HEK293 (cell line): ENCODE measurements at regions not wholly inside any gene's neighbourhood (a gene's known extent, or its start where the extent isn't known, plus 50 kb on each side); places are given as distances from the start of the nearest gene placed in this dataset.
A peak's percentile ranks its signal among the peaks of the same experiment; 100 is the strongest.

Experiments
- CTCF ChIA-PET: fragments of 350-600 bp; formaldehyde crosslinking; extraction: SDS; loops from one replicate; lab custom pipeline; 2021; ENCODE audit warnings: antibody characterized with exemption; lab: Yijun Ruan, JAX
- POLR2A ChIA-PET: fragments of 300-600 bp; formaldehyde crosslinking; extraction: SDS; loops from one replicate; lab custom pipeline; 2020; ENCODE audit warnings: antibody characterized with exemption, inconsistent platforms; lab: Yijun Ruan, JAX
- H3K27ac ChIP-seq: fragments of 200-500 bp; sonication (Bioruptor generic); 2 replicates; pipeline ENCODE4 v1.5.1; 2014; ENCODE audit warnings: low read depth, low read length, control low read depth, inconsistent platforms; ENCODE audit errors: extremely low read depth
- H3K36me3 ChIP-seq, 2 experiments: fragments of 200-500 bp in 1 of 2; sonication (Bioruptor generic) in 1 of 2; 1 replicate in 1 of 2; 2 replicates in 1 of 2; pipeline ENCODE4 v1.5.1; 2014 to 2017; ENCODE audit warnings: inconsistent platforms in 2 of 2, low read length in 2 of 2; ENCODE audit not compliant: control insufficient read depth in 2 of 2, insufficient read depth in 1 of 2
- H3K4me1 ChIP-seq: fragments of 200-500 bp; sonication (Bioruptor generic); 2 replicates; pipeline ENCODE4 v1.5.1; 2014; ENCODE audit warnings: mild to moderate bottlenecking, low read length, inconsistent platforms; ENCODE audit not compliant: control insufficient read depth, insufficient read depth
- H3K4me3 ChIP-seq: 2 replicates; pipeline ENCODE4 v1.5.1; 2011; ENCODE audit warnings: low read depth, mild to moderate bottlenecking, control low read depth, low read length, moderate library complexity
- H3K9me3 ChIP-seq: fragments of 200-500 bp; sonication (Bioruptor generic); 2 replicates; pipeline ENCODE4 v1.5.1; 2014; ENCODE audit warnings: low read depth, low read length, inconsistent platforms; ENCODE audit not compliant: control insufficient read depth, insufficient read depth
- HIC1 ChIP-seq: fragments of 450-650 bp; formaldehyde crosslinking; IDR thresholded peaks from 2 replicates; pipeline ENCODE4 v1.5.1; 2016; ENCODE audit warnings: missing biosample characterization, missing genetic modification characterization
- KLF16 ChIP-seq: fragments of 450-650 bp; formaldehyde crosslinking; IDR thresholded peaks from 2 replicates; pipeline ENCODE4 v1.5.1; 2017; ENCODE audit warnings: missing biosample characterization, missing genetic modification characterization
- MYNN ChIP-seq: fragments of 450-650 bp; formaldehyde crosslinking; IDR thresholded peaks from 2 replicates; pipeline ENCODE4 v1.5.1; 2016; ENCODE audit warnings: missing biosample characterization, missing genetic modification characterization, borderline replicate concordance
- TRIM28 ChIP-seq: IDR thresholded peaks from 2 replicates; pipeline ENCODE4 v1.6.1; 2011; ENCODE audit warnings: low read length, control low read depth, borderline replicate concordance
- ZNF133 ChIP-seq: fragments of 450-650 bp; formaldehyde crosslinking; IDR thresholded peaks from 2 replicates; pipeline ENCODE4 v1.5.1; 2016; ENCODE audit warnings: missing biosample characterization, missing genetic modification characterization
- ZNF138 ChIP-seq: fragments of 450-650 bp; formaldehyde crosslinking; IDR thresholded peaks from 2 replicates; pipeline ENCODE4 v1.5.1; 2016; ENCODE audit warnings: missing biosample characterization, missing genetic modification characterization, borderline replicate concordance
- ZNF146 ChIP-seq: fragments of 450-650 bp; formaldehyde crosslinking; IDR thresholded peaks from 2 replicates; pipeline ENCODE4 v1.5.1; 2016; ENCODE audit warnings: missing biosample characterization, missing genetic modification characterization
- ZNF202 ChIP-seq: fragments of 450-650 bp; formaldehyde crosslinking; IDR thresholded peaks from 2 replicates; pipeline ENCODE4 v1.5.1; 2016; ENCODE audit warnings: missing biosample characterization, missing genetic modification characterization, borderline replicate concordance
- ZNF223 ChIP-seq: fragments of 450-650 bp; formaldehyde crosslinking; IDR thresholded peaks from 2 replicates; pipeline ENCODE4 v1.5.1; 2016; ENCODE audit warnings: missing biosample characterization, missing genetic modification characterization
- ZNF302 ChIP-seq: fragments of 450-650 bp; formaldehyde crosslinking; IDR thresholded peaks from 2 replicates; pipeline ENCODE4 v1.5.1; 2016; ENCODE audit warnings: missing biosample characterization, missing genetic modification characterization, low read depth
- ZNF585B ChIP-seq: fragments of 450-650 bp; formaldehyde crosslinking; IDR thresholded peaks from 2 replicates; pipeline ENCODE4 v1.5.1; 2016; ENCODE audit warnings: missing biosample characterization, missing genetic modification characterization
- TF ChIP-seq, protein P1 (sequence below): fragments of 450-650 bp; formaldehyde crosslinking; IDR thresholded peaks from 2 replicates; pipeline ENCODE4 v1.5.1; 2016; ENCODE audit warnings: missing biosample characterization, missing genetic modification characterization
- TF ChIP-seq, protein P2 (sequence below): fragments of 450-650 bp; formaldehyde crosslinking; IDR thresholded peaks from 2 replicates; pipeline ENCODE4 v1.5.1; 2016; ENCODE audit warnings: missing biosample characterization, missing genetic modification characterization

- H3K4me3 ChIP-seq: no peak overlapping the region
- no peaks in the 10 kb centered on the region for H3K4me1 ChIP-seq
- no peaks in the 10 kb centered on the region for H3K36me3 ChIP-seq
- TF ChIP-seq, protein P1, sequence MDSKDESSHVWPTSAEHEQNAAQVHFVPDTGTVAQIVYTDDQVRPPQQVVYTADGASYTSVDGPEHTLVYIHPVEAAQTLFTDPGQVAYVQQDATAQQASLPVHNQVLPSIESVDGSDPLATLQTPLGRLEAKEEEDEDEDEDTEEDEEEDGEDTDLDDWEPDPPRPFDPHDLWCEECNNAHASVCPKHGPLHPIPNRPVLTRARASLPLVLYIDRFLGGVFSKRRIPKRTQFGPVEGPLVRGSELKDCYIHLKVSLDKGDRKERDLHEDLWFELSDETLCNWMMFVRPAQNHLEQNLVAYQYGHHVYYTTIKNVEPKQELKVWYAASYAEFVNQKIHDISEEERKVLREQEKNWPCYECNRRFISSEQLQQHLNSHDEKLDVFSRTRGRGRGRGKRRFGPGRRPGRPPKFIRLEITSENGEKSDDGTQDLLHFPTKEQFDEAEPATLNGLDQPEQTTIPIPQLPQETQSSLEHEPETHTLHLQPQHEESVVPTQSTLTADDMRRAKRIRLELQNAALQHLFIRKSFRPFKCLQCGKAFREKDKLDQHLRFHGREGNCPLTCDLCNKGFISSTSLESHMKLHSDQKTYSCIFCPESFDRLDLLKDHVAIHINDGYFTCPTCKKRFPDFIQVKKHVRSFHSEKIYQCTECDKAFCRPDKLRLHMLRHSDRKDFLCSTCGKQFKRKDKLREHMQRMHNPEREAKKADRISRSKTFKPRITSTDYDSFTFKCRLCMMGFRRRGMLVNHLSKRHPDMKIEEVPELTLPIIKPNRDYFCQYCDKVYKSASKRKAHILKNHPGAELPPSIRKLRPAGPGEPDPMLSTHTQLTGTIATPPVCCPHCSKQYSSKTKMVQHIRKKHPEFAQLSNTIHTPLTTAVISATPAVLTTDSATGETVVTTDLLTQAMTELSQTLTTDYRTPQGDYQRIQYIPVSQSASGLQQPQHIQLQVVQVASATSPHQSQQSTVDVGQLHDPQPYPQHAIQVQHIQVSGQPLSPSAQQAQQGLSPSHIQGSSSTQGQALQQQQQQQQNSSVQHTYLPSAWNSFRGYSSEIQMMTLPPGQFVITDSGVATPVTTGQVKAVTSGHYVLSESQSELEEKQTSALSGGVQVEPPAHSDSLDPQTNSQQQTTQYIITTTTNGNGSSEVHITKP (tag by site-specific recombination): peak; percentile 77
- TF ChIP-seq ZNF223: no peak
- TF ChIP-seq, all 188 proteins: peak for 1
- no peak overlapping the region for H3K27ac ChIP-seq
- ChIA-PET POLR2A (no interaction called here), CTCF (no interaction called here)
- H3K9me3 ChIP-seq: no peaks in the 10 kb centered on the region
These were observed 265.0 kb upstream of the IRX4 start for GRCh38 chr5:2147504-2148311.

GRCh38 chr5:2143646-2144353 lies 261.1 kb upstream of the IRX4 start:
- no peak overlapping the region for H3K27ac ChIP-seq
- no peaks in the 10 kb centered on the region for H3K36me3 ChIP-seq
- no peaks in the 10 kb centered on the region for H3K9me3 ChIP-seq
- no peaks in the 10 kb centered on the region for H3K4me1 ChIP-seq
- ChIA-PET CTCF (no interaction called here), POLR2A (no interaction called here)
- no peak overlapping the region for H3K4me3 ChIP-seq
- TF ChIP-seq MYNN (tag by site-specific recombination) (no peak), TRIM28 (0 out of 2 replicates have a peak, but pooled peaks have one; percentile 18), ZNF133 (tag by site-specific recombination) (peak; percentile 62; the same call in 1 of the 2 replicates)

GRCh38 chr5:2143088-2143487 lies 260.4 kb upstream of the IRX4 start:
- H3K4me3 ChIP-seq: no peak overlapping the region
- H3K36me3 ChIP-seq: no peaks in the 10 kb centered on the region
- POLR2A ChIA-PET: no interaction called here
- CTCF ChIA-PET: no interaction called here
- no peaks in the 10 kb centered on the region for H3K4me1 ChIP-seq
- no peaks in the 10 kb centered on the region for H3K9me3 ChIP-seq
- H3K27ac ChIP-seq: no peak overlapping the region
- TF ChIP-seq ZNF202: no peak
- no peak for TF ChIP-seq ZNF146 (tag by site-specific recombination)
- no peak for TF ChIP-seq HIC1 (tag by site-specific recombination)
- TF ChIP-seq ZNF133 (tag by site-specific recombination): no peak
- TF ChIP-seq, protein P2, sequence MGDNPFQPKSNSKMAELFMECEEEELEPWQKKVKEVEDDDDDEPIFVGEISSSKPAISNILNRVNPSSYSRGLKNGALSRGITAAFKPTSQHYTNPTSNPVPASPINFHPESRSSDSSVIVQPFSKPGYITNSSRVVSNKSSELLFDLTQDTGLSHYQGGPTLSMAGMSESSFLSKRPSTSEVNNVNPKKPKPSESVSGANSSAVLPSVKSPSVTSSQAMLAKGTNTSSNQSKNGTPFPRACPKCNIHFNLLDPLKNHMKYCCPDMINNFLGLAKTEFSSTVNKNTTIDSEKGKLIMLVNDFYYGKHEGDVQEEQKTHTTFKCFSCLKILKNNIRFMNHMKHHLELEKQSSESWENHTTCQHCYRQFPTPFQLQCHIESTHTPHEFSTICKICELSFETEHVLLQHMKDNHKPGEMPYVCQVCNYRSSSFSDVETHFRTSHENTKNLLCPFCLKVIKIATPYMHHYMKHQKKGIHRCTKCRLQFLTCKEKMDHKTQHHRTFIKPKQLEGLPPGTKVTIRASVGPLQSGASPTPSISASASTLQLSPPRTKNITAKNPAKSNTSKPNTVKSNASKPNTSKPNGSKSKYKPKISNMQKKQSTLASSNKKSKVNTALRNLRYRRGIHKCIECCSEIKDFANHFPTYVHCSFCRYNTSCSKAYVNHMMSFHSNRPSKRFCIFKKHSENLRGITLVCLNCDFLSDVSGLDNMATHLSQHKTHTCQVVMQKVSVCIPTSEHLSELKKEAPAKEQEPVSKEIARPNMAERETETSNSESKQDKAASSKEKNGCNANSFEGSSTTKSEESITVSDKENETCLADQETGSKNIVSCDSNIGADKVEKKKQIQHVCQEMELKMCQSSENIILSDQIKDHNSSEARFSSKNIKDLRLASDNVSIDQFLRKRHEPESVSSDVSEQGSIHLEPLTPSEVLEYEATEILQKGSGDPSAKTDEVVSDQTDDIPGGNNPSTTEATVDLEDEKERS: no peak
- TF ChIP-seq KLF16 (tag by site-specific recombination): no peak
- no peak for TF ChIP-seq ZNF585B (tag by site-specific recombination)
- TF ChIP-seq ZNF138 (tag by site-specific recombination): no peak
- no peak for TF ChIP-seq ZNF302 (tag by site-specific recombination)
